Stimulated activated CD8-positive, alpha-beta memory T cell treated with anti-CD3 and anti-CD28 coated beads, Interleukin-7, amount 100 ng/mL, for 1 hour (primary cell): ENCODE measurements at regions not wholly inside any gene's neighbourhood (a gene's known extent, or its start where the extent isn't known, plus 50 kb on each side); places are given as distances from the start of the nearest gene placed in this dataset.
"Not testable (repeated sequence)": the region's sequence is repeated elsewhere in the genome, so short reads cannot be mapped to it uniquely, and the experiment has no call there.

Experiments used
- DNase-seq, 2 donors: peaks; one replicate each; pipeline ENCODE4 v3.0.0-alpha.2; 2020; ENCODE audit warnings: low read depth in 2 of 2

DNA sequence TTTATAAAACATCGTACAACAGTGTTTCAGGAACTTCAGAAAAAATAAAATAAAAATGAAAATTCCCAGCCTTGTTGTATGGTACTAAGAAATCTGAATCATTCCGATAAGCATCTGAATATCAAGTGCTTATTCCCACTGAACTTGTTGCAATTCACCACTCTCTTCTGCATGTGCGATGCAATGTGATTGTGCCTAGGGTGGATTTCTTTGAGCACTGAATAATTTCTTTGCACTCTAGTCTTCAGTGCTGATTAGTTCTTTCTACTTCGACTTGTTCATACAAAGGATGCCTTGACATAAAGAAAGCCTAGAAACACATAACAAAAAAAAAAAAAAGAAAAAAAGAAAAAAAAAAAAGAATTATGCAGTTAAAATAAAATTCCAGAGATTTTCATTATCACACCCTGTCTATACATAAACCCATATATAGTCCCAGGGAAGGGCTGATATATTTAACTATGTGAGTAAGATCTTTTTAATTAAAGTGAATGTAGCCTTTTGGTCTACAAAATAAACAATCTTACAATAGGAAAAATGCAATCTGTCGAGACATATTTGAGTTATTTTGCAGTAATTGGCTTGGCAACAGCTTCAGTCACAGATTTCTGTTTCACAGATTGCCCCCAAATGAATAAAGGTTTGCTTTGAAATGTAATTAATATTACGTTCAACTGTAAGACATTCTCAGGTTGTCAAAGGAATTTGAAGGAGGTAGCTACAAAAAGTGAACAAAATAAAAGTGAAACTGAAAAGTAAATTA is 1118.9 kb upstream of the CELF2 start:
- no peak for DNase-seq

DNA sequence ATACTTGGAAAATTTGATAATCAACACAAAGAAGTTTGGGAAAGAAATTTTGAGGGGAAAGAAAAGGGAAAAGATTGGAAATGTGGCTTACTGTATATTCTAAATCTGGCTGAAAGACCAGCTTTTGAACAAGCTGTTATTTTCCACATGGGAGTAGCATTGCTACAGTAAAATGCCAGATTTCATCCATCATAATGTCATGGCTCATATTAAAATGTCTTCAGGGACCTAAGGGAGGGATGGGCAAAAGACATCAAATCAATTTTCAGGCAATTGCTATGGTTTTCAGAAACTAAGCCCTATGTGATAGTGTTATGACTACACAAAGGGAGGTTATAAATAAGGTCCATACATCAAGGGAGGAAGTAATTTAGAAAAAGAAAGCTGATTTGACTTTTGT is 1116.9 kb upstream of the CELF2 start:
- no peak for DNase-seq

DNA sequence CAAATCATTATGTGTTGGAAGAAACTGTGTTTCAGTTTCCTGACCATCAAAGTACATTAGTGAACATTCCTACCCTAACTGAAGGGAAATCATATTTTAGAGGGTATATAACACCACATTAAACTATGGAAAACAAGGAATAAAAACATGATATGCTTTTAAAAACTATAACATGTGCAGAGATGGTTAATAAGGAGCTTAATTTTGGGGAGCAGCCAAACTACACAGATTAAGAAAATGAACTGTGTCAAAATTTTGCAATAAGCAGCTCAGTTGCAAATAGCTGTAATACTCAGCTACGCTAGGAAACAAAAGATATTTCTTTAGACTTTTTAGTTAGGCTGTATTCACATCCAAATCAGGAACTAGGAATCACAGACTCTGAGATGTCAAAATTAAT is 1115.7 kb upstream of the CELF2 start:
- no peak for DNase-seq

DNA sequence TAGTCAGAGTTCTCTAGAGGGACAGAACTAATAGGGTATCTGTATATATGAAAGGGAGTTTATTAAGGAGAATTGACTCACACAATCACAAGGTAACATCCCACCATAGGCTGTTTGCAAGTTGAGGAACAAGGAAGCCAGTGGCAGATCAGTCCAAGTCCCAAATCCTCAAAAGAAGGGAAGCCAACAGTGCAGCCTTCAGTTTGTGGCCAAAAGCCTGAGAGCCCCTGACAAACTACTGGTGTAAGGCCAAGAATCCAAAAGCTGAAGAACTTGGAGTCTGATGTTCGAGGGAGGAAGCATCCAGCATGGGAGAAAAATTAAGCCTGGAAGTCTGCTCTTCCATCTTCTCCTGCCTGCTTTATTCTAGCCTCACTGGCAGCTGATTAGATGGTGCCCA is 1107.2 kb upstream of the CELF2 start:
- DNase-seq: no peak

DNA sequence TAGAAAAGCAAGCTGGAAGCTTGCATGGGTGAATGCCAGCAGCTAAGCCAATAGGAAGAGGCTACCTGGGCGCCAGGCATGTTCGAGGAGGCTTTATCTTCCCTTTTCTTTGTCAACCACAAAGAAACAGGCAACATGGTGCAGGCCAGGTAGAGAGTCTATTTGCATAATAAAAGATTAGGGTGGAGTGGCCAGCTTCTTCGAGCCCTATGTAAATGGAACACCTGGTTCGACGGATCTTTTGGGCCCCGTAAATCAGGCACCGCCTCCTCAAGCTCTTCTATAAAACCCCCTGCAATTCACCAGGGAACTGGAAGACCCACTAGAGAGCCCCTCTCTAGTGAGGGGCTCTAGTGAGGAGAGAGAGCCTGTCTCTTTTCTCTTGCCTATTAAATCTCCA is 1106.2 kb upstream of the CELF2 start:
- DNase-seq: no peak

DNA sequence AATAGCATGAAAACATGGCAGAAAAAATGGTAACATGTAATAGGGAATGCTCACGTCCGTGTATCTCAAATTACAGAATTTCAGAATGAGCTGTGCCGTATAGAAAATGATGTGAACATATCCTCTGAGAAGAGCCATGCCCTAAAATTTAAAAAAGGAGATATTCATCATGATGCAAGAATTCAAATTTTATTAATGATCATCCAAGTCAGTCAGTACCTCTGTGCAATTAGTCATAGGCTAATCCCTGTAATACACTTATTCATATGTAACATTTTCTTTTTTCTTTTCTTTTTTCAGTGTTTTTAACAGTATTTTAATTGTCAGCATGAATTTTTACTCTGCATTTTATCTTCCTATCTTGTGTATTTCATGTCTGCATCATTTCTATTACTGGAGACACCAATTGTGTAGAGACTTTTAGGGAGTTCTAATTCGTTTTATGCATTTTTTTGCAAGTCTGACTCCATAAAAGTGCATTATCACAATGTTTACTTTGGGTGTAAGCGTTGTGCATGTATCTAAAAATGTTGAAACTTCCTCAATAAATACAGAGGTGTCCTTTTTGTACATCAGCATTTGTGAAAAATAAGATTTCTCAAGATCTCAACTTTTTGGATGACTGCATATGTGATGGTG is 1103.7 kb upstream of the CELF2 start:
- no peak for DNase-seq

DNA sequence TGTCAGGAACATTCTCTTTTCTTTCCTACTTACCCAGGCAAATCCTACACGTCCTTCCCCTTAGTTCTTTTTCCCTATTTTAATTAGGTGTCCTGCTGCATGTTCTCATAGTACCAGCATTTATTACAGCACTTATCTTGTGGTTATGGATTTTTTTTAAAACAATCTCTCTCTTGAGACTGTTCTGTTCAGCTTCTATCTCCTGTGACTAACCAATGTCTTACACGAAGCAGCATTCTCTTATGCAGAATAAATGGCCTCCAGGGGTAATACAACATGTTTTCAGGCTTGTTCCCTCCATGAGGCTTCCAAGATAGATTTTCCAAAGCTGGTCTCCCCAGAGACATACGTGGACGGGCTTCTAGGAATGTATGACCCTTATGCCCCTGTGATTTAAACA is 1096.1 kb upstream of the CELF2 start:
- no peak for DNase-seq

DNA sequence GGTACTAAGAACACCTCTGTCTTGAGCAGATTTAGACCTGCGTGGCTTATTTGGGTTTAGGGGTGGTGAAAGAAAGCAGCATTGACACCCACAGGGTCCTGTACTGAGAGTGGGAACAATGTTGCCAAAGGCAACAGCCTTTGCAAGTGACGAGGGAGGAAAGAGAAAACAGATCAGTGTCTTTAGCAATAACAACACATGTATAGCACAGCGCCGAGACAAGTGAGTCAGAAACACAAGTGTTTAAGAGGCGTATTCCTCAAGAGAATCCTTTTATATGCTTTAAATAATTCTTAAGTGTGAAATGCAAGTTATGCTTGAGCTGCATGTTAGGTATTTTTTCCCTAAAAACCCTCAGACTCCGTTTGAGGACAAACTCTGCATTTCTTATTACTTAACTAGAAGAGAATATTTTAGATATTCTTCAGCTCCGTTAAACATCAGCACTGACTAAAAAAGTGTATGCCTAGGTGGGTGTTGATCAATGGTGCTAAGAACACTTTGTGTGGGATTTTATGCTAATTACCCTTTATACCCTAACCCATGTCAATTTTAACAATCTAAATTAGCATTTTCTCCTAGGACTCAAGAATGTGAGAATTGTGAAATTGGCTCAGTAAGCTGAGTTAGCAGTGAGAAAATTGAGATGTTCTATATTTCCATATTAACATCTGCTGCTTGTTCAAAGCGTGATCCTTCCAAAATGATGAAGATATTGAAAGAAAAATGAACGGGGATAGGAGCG is 1095.4 kb upstream of the CELF2 start:
- DNase-seq: no peak

DNA sequence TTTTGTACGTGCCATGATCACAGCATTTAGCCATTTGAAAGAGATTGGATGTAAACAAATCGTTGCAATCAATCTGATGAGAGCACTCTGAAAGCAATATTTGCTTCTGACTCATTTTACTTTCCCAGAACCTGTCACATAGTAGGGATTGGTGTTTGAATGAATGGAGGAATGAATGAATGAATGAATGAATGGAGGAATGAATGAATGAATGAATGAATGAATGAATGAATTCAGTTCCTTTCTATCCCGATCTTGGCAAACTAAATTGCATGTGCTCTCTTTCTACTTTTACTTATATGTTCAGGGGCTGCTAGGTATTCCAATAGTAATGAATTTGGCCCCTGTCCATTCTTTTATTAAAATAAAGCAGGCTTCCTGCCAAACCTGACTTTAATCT is 1091.7 kb upstream of the CELF2 start:
- DNase-seq: no peak

DNA sequence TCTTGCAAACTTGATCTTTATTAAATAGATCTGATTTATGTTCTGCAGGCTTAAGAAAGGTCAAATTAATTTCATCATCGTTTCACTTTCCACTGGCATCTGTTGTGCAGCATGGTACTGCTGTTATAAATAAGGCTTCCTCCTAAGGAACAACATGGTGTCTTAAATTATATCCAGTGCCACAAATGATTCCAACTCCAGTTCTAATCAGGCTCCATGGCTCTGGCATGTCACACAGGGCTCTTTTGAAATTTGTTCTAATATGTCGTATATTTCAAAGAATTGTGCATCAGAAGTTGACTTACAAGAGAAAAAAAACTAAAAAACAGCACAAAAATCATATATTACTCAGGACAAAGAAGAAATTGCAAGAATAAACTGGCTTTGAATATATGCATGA is 1090.8 kb upstream of the CELF2 start:
- DNase-seq: no peak

DNA sequence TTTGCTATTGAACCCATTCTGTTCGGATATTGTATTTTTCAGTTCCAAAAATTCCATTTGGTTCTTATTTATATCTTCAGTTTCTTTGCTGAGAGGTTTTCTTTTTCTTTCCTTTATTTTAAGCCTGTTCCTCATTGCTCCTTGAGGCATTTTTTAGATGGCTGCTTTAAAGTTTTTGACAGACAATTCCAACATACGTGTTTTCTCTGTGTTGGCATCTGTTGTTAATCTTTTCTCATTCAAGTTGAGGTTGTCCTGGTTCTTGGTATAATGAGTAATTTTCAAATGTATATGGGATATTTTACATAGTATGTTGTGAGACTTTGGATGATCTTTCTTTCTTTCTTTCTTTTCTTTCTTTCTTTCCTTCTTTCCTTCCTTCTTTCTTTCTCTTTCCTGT is 1078.0 kb upstream of the CELF2 start:
- no peak for DNase-seq

DNA sequence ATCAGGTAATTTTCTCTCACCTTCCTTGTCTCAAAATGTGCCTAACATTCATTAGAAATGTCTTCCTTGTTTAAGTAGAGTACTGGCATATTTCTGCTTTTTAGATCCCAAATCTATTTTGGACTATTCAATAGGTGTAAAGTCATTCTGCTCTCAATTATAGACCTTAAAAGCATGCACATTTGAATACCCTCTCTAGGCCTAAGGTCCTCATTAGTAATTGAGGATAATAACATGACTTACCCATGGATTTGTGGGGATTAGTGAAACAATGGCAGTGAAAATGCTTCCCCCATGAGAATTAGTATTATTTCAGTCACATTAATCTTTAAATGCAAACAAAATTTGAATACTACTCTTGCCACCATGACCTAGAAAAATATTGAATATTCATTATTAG is 1073.0 kb upstream of the CELF2 start:
- DNase-seq: no peak

DNA sequence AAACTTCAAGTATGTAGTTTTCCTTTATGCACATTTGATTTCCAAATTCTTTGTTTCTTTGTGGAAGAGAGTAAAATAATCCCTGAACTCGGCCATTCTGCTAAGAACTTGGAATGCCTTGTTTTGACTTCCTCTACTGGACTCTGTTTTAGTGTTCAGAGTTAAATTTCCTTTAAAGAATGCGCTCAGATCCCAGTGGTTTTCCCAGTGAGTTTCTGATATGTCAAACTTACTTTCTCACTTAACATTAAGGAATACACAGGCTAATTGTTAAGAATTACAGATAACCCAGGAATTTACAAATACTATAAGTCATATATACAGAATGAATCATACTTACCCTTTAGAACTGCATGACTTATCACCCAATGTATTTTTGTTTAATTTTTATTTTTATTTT is 1067.6 kb upstream of the CELF2 start:
- no peak for DNase-seq

DNA sequence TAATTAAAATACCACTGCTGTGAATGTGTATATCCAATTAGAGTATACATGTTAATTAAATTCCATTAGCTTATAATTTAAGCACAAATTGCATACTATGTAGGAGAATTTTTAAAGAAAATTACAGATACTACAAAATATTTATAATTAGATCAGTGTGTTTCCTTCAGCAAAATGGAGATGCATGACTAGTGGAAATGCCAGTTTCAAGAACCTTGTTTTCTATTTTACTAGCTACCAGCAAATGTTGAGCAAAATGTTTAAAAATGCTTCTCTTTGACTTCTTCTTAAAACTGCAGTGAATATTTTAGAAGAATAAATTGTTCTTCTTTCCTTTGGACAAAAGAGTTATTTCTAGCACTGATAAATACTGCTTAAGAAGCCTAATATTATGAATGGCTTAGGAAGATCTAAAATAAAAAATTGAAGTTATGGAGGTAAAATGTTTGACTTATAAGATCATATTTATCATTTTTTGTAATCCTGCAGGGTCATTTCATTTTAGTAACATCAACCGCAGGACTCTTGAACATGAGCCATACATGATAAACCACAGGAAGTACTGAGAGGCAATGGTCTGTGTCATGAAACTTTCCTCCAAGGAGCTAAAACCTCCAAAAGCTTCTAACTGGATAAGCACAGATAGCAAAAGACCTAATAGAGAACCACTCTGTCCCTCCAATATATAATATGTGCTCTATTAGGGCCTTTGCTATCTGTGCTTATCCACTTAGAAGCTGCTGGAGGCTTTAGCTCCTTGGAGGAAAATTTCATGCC is 1066.0 kb upstream of the CELF2 start:
- DNase-seq: no peak

DNA sequence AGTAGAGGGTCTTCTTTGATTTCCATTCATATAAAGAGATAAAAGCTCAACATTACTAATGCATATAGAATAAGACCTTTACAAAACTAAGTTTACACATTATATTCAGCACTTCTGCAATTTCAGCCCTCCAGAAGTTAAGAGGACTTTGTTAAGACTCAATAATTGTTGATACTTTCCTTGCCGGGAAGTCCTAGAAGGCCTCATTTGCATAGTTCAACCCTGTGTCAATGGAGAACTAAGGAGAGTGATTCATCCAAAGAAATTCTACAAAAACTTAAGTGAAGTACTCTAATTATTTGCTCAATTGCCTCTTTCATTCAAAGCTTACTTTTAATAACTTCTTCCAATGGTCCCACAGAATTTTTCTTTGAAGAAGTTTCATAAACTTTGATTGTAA is 1060.3 kb upstream of the CELF2 start:
- no peak for DNase-seq

DNA sequence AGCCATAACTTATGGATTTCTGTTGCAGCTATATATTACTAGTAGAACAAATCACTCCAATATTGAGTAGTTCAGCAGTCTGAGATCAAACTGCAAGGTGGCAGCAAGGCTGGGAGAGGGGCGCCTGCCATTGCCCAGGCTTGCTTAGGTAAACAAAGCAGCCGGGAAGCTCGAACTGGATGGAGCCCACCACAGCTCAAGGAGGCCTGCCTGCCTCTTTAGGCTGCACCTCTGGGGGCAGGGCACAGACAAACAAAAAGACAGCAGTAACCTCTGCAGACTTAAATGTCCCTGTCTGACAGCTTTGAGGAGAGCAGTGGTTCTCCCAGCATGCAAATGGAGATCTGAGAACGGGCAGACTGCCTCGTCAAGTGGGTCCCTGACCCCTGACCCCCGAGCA is 1059.8 kb upstream of the CELF2 start:
- DNase-seq: not testable (repeated sequence)

DNA sequence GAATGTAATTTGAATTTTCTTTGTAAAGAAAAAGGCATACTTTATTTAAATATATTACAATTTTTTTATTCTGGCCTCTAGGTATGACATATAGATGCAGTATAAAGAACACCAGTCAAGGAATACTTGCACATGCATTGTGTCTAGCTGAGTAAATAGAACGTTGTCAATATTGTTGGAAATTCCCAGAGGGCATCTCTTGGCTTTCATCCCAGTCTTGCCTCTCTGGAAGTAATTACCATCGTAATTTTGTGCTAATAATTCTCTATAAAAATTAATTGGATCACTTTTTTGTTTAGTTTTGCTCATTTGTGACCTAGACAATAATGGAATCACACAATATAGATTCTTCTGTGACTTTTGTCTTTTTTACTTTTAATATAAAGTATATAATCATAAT is 1052.3 kb upstream of the CELF2 start:
- DNase-seq: no peak

DNA sequence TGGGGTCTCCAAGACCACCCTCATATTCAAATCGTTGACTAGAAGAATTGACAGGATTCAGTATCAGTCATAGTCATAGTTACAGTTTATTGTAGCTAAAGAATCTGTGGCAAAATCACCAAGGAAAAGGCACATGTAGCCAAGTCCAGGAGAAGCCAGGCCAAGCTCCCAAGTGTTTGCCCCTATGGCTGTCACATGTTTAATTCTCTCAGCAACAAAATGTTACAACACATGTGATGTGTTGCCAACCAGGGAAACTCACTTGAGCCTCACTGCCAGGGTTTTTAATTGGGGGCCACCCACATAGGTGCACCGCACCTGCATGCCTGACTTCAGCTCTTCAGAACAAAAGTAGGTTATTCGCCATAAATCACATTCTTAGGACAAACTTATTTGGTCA is 1030.9 kb upstream of the CELF2 start:
- no peak for DNase-seq

DNA sequence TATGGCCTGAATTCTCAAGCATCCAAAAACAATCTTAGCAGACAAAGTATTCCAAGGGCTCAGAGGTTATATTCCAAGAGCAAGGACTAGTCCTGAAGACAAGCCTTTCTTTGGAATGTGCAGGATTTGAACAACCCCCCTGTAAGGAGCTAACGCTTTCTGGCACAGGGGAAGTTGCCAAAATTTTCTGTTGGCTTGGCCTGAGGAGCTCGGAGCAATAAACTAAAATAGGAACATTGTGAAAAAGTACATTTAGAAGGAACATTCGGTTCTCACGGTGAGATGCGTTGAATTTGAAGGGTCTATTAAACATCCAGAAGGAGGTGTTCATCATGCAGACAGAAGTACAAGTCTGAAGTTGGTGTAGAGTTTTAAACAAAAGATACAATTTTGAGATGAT is 1030.5 kb upstream of the CELF2 start:
- DNase-seq: no peak

DNA sequence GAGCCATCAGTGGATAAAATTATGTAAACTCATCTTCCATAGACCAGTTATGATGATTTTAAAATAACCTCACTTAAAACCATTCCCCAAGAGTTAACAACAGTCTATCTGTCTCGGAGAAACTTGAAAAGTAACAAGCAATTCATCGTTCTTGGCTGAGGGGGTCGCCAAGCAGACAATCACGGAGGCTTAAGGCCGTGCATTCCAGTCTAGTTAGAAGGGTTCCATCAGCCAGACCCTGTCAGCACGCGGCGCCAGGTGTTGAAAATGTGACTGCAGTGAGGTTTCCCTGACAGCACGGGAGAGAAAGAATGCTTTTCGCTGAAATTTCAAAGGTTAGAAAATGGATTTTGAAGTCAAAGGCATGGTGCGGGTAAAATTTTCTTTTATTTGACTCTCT is 1025.0 kb upstream of the CELF2 start:
- DNase-seq: no peak

DNA sequence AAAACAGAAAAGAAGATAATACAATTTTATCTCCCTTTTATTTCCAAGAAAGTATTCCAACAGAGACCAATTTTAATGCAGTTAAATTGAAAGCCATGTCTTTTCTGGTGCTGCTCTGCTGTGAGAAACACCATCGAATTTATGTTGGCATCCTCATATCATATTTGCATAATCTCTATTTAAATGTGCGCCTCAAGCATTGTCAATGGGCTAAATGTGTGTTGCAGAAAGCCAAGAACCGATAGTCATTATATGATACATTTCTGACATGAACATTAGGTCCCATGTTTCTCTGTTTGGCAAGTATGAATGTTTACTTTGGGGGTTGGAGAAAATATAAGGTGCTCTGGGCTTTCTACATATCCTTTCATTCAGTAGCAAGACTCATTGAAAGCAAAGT is 1023.5 kb upstream of the CELF2 start:
- DNase-seq: no peak

DNA sequence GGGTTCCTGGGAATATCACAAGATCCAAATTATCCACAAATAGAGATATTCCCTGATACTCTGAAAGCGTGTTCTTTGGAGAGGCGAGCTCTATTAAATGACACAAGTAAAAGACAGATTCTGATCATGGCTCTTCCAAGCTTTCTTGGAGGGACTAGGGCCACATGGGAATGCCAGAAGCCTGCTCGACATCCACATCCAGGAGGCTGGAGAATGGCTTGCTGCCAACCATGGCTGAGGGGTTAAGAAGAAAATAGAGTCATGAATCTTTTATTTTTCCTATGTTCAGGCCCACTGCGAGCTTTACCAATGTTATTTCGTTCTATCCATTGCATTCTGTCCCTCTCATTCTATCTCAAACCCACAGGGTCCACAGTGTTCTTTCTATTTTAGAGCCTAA is 1018.0 kb upstream of the CELF2 start:
- DNase-seq: no peak
